Amygdala (tissue), 56 donors: ENCODE measurements at regions not wholly inside any gene's neighbourhood (a gene's known extent, or its start where the extent isn't known, plus 50 kb on each side); places are given as distances from the start of the nearest gene placed in this dataset.
A peak's percentile ranks its signal among the peaks of the same experiment; 100 is the strongest.

Source experiments
- DNase-seq, 56 donors: peaks; one replicate each; lab custom pipeline; 2025; lab: John Stamatoyannopoulos, UW

GRCh38 chr4:37051866-37052265, 192.7 kb upstream of the NWD2 start:
- DNase-seq = no peak

- DNase-seq = peak in 1 of 56 donors; percentile 4
Measured at GRCh38 chr4:37054531-37055077, 189.9 kb upstream of the NWD2 start.

GRCh38 chr4:37058826-37059225, 185.7 kb upstream of the NWD2 start:
- no peak for DNase-seq

GRCh38 chr4:37066159-37066558, 178.4 kb upstream of the NWD2 start:
- no peak for DNase-seq

- no peak for DNase-seq
Measured at GRCh38 chr4:37068580-37068979, 176.0 kb upstream of the NWD2 start.

- no peak for DNase-seq
Measured at GRCh38 chr4:37070041-37070440, 174.5 kb upstream of the NWD2 start.

- DNase-seq = no peak
Measured at GRCh38 chr4:37071576-37071975, 173.0 kb upstream of the NWD2 start.

- no peak for DNase-seq
Measured at GRCh38 chr4:37073226-37073840, 171.2 kb upstream of the NWD2 start.

- DNase-seq = no peak
Measured at GRCh38 chr4:37082912-37083311, 161.6 kb upstream of the NWD2 start.

- no peak for DNase-seq
Measured at GRCh38 chr4:37095925-37096324, 148.6 kb upstream of the NWD2 start.

- no peak for DNase-seq
Measured at GRCh38 chr4:37101182-37101581, 143.4 kb upstream of the NWD2 start.

GRCh38 chr4:37101686-37102085, 142.9 kb upstream of the NWD2 start:
- DNase-seq = no peak

- no peak for DNase-seq
Measured at GRCh38 chr4:37109756-37110155, 134.8 kb upstream of the NWD2 start.

GRCh38 chr4:37124800-37125199, 119.7 kb upstream of the NWD2 start:
- no peak for DNase-seq

GRCh38 chr4:37126051-37126450, 118.5 kb upstream of the NWD2 start:
- no peak for DNase-seq

GRCh38 chr4:37130465-37130864, 114.1 kb upstream of the NWD2 start:
- no peak for DNase-seq

- DNase-seq = no peak
Measured at GRCh38 chr4:37132351-37132974, 112.1 kb upstream of the NWD2 start.

GRCh38 chr4:37132975-37133360, 111.6 kb upstream of the NWD2 start:
- no peak for DNase-seq

GRCh38 chr4:37138019-37138653, 106.4 kb upstream of the NWD2 start:
- DNase-seq = no peak

- no peak for DNase-seq
Measured at GRCh38 chr4:37138789-37139188, 105.8 kb upstream of the NWD2 start.

- DNase-seq = no peak
Measured at GRCh38 chr4:37139987-37140386, 104.6 kb upstream of the NWD2 start.

- DNase-seq = no peak
Measured at GRCh38 chr4:37146260-37146659, 98.3 kb upstream of the NWD2 start.
